T-cell (primary cell): ENCODE measurements at regions not wholly inside any gene's neighbourhood (a gene's known extent, or its start where the extent isn't known, plus 50 kb on each side); places are given as distances from the start of the nearest gene placed in this dataset.

ENCODE experiments used
- ATAC-seq, 4 experiments: fragments of 200-7000 bp in 3 of 4; fragments of 150-1000 bp in 1 of 4; cut with Tn5 transposase; replicated peaks in 1 of 4; 1 replicate in 3 of 4; 2 replicates in 1 of 4; pipeline ENCODE4 v1.10.0; 2021; ENCODE audit warnings: moderate library complexity in 3 of 4, mild to moderate bottlenecking in 2 of 4, moderate number of reproducible peaks in 1 of 4
- CTCF ChIA-PET, 2 donors: fragments of 300-600 bp; sonication (Branson Sonifier 250); formaldehyde crosslinking; loops; one replicate each; lab custom pipeline; 2022; ENCODE audit warnings: antibody characterized with exemption in 2 of 2; lab: Charles Lee
- POLR2A ChIA-PET, 2 donors: fragments of 300-600 bp; sonication (Branson Sonifier 250); formaldehyde crosslinking; loops; one replicate each; lab custom pipeline; 2022; ENCODE audit warnings: antibody characterized with exemption in 2 of 2; lab: Charles Lee
- DNase-seq, 35 experiments: peaks; one replicate each; pipeline versions ENCODE4 v3.0.0 to v3.0.0-alpha.2; 2013 to 2023
- H3K27ac ChIP-seq: one replicate; pipeline ENCODE4 v1.5.1; 2013; ENCODE audit warnings: low read length
- H3K27me3 ChIP-seq, 2 experiments: replicated peaks in 1 of 2; 1 replicate in 1 of 2; 2 replicates in 1 of 2; pipeline versions ENCODE4 v1.6.1 to v1.7.0; 2013; ENCODE audit warnings: low read length in 1 of 2, mixed read lengths in 1 of 2; ENCODE audit not compliant: control insufficient read depth in 2 of 2, insufficient read depth in 2 of 2; ENCODE audit errors: extremely low read depth in 1 of 2
- H3K36me3 ChIP-seq, 2 donors: 1 replicate in 1 of 2; 2 replicates in 1 of 2; pipeline versions ENCODE4 v1.6.1 to v1.7.0; 2013; ENCODE audit warnings: low read length in 1 of 2; ENCODE audit not compliant: control insufficient read depth in 2 of 2, insufficient read depth in 1 of 2; ENCODE audit errors: extremely low read depth in 1 of 2
- H3K4me1 ChIP-seq, 2 experiments: 1 replicate in 1 of 2; 2 replicates in 1 of 2; pipeline versions ENCODE4 v1.6.1 to v1.7.0; 2013; ENCODE audit warnings: low read length in 2 of 2, mixed read lengths in 1 of 2; ENCODE audit not compliant: insufficient read depth in 2 of 2, control insufficient read depth in 1 of 2; ENCODE audit errors: extremely low read depth in 1 of 2
- H3K4me3 ChIP-seq, 2 donors: 1 replicate in 1 of 2; 2 replicates in 1 of 2; pipeline versions ENCODE4 v1.5.1 to v1.7.0; 2013; ENCODE audit warnings: mild to moderate bottlenecking in 2 of 2, low read length in 1 of 2, moderate library complexity in 1 of 2; ENCODE audit not compliant: control insufficient read depth in 1 of 2; ENCODE audit errors: extremely low read depth in 1 of 2
- H3K9me3 ChIP-seq: 2 replicates; pipeline ENCODE4 v1.7.0; 2013
- H3K27ac Mint-ChIP-seq, 2 donors: one replicate each; pipeline ENCODE4 v1.8.0; 2020 to 2021; ENCODE audit warnings: mild to moderate bottlenecking in 2 of 2, mixed read lengths in 2 of 2
- H3K27me3 Mint-ChIP-seq, 2 donors: one replicate each; pipeline ENCODE4 v1.8.0; 2021 to 2022; ENCODE audit warnings: mixed read lengths in 2 of 2
- H3K36me3 Mint-ChIP-seq: one replicate; pipeline ENCODE4 v1.8.0; 2021; ENCODE audit warnings: mixed read lengths
- H3K4me1 Mint-ChIP-seq, 3 donors: one replicate each; pipeline ENCODE4 v1.8.0; 2020 to 2022; ENCODE audit warnings: mixed read lengths in 3 of 3, mild to moderate bottlenecking in 1 of 3
- H3K4me3 Mint-ChIP-seq, 3 donors: one replicate each; pipeline ENCODE4 v1.8.0; 2020 to 2022; ENCODE audit warnings: mild to moderate bottlenecking in 3 of 3, mixed read lengths in 3 of 3, moderate library complexity in 3 of 3
- H3K9me3 Mint-ChIP-seq, 3 donors: one replicate each; pipeline ENCODE4 v1.8.0; 2020 to 2022; ENCODE audit warnings: mixed read lengths in 3 of 3
- WGBS: methylation state at CpG from one replicate; pipeline ENCODE4 v1.1.5; 2013; ENCODE audit warnings: missing lambda C conversion rate; ENCODE audit not compliant: insufficient coverage; 5-methylcytosine and 5-hydroxymethylcytosine counted together

GRCh38 chrX:80181079-80181478 is 166.5 kb downstream of the TBX22 start:
- Mint-ChIP-seq H3K4me1 (no peaks in the 10 kb centered on the region), H3K27me3 (peaks cover 0 to 9% of the 10 kb centered on the region in 2 donors), H3K36me3 (no peaks in the 10 kb centered on the region), H3K27ac (no peak overlapping the region), H3K4me3 (no peak overlapping the region), H3K9me3 (peaks cover 0 to 3% (median 0%) of the 10 kb centered on the region in 3 donors)
- Histone ChIP-seq H3K9me3 (no peaks in the 10 kb centered on the region), H3K4me1 (no peaks in the 10 kb centered on the region), H3K27me3 (no peaks in the 10 kb centered on the region), H3K27ac (no peak overlapping the region), H3K36me3 (no peaks in the 10 kb centered on the region), H3K4me3 (no peak overlapping the region)
- no peak for DNase-seq
- ChIA-PET POLR2A (no interaction called here), CTCF (no interaction called here)
- ATAC-seq, result no peak
- no CpG with 5 or more reads among the region's 1 CpG for WGBS

GRCh38 chrX:80184854-80185253 is 170.3 kb downstream of the TBX22 start:
- no peaks in the 10 kb centered on the region for H3K27me3 ChIP-seq
- H3K27ac ChIP-seq, result no peak overlapping the region
- H3K4me3 ChIP-seq, result no peak overlapping the region
- H3K36me3 Mint-ChIP-seq, result no peaks in the 10 kb centered on the region
- POLR2A ChIA-PET, result no interaction called here
- no CpG with 5 or more reads among the region's 2 CpGs for WGBS
- H3K9me3 ChIP-seq, result no peaks in the 10 kb centered on the region
- no peaks in the 10 kb centered on the region for H3K4me1 ChIP-seq
- H3K9me3 Mint-ChIP-seq, result peaks cover 0 to 4% (median 0%) of the 10 kb centered on the region in 3 donors
- no peak for DNase-seq
- CTCF ChIA-PET, result no interaction called here
- no peaks in the 10 kb centered on the region for H3K36me3 ChIP-seq
- H3K27ac Mint-ChIP-seq, result no peak overlapping the region
- H3K27me3 Mint-ChIP-seq, result peaks cover 0 to 7% of the 10 kb centered on the region in 2 donors
- ATAC-seq, result no peak
- no peaks in the 10 kb centered on the region for H3K4me1 Mint-ChIP-seq
- no peak overlapping the region for H3K4me3 Mint-ChIP-seq

- CTCF ChIA-PET, result no interaction called here
- no peaks in the 10 kb centered on the region for H3K36me3 Mint-ChIP-seq
- no peak overlapping the region for H3K27ac Mint-ChIP-seq
- H3K27ac ChIP-seq, result no peak overlapping the region
- H3K36me3 ChIP-seq, result no peaks in the 10 kb centered on the region
- peaks cover 0 to 8% of the 10 kb centered on the region in 2 donors for H3K27me3 Mint-ChIP-seq
- no peaks in the 10 kb centered on the region for H3K27me3 ChIP-seq
- H3K9me3 Mint-ChIP-seq, result no peaks in the 10 kb centered on the region
- DNase-seq, result no peak
- POLR2A ChIA-PET, result no interaction called here
- no CpG with 5 or more reads among the region's 2 CpGs for WGBS
- H3K4me1 Mint-ChIP-seq, result no peaks in the 10 kb centered on the region
- ATAC-seq, result no peak
- H3K4me3 Mint-ChIP-seq, result no peak overlapping the region
- H3K9me3 ChIP-seq, result no peaks in the 10 kb centered on the region
- H3K4me3 ChIP-seq, result no peak overlapping the region
- H3K4me1 ChIP-seq, result no peaks in the 10 kb centered on the region
These were observed 192.1 kb downstream of the TBX22 start for GRCh38 chrX:80206647-80207046.

GRCh38 chrX:80207327-80207726 is 192.8 kb downstream of the TBX22 start:
- Mint-ChIP-seq H3K9me3 (no peaks in the 10 kb centered on the region), H3K4me1 (no peaks in the 10 kb centered on the region), H3K27me3 (peaks cover 0 to 8% of the 10 kb centered on the region in 2 donors), H3K4me3 (no peak overlapping the region), H3K27ac (no peak overlapping the region), H3K36me3 (no peaks in the 10 kb centered on the region)
- DNase-seq (no peak), ATAC-seq (no peak)
- ChIA-PET CTCF (interaction anchor here in 1 of 2 donors (0.5 kb wide), 1 partner anchor 1450 kb away, joined by 3 read pairs; no protein-coding TSS in a partner anchor), POLR2A (no interaction called here)
- no peak overlapping the region for H3K4me3 ChIP-seq
- no peak overlapping the region for H3K27ac ChIP-seq
- no peaks in the 10 kb centered on the region for H3K27me3 ChIP-seq
- 86% methylated on average over 2 of the region's 6 CpGs for WGBS
- H3K36me3 ChIP-seq, result no peaks in the 10 kb centered on the region
- H3K9me3 ChIP-seq, result no peaks in the 10 kb centered on the region
- no peaks in the 10 kb centered on the region for H3K4me1 ChIP-seq

GRCh38 chrX:80216086-80216485 is 201.5 kb downstream of the TBX22 start:
- Histone ChIP-seq H3K36me3 (no peaks in the 10 kb centered on the region), H3K9me3 (no peaks in the 10 kb centered on the region), H3K4me1 (no peaks in the 10 kb centered on the region), H3K4me3 (no peak overlapping the region), H3K27ac (no peak overlapping the region), H3K27me3 (no peaks in the 10 kb centered on the region)
- DNase-seq (no peak), ATAC-seq (no peak)
- H3K4me3 Mint-ChIP-seq, result no peak overlapping the region
- WGBS, result 57% methylated on average over 2 of the region's 2 CpGs
- H3K27ac Mint-ChIP-seq, result no peak overlapping the region
- H3K36me3 Mint-ChIP-seq, result no peaks in the 10 kb centered on the region
- H3K4me1 Mint-ChIP-seq, result no peaks in the 10 kb centered on the region
- CTCF ChIA-PET, result no interaction called here
- peaks cover 0 to 3% of the 10 kb centered on the region in 2 donors for H3K27me3 Mint-ChIP-seq
- POLR2A ChIA-PET, result no interaction called here
- H3K9me3 Mint-ChIP-seq, result peaks cover 7 to 16% (median 14%) of the 10 kb centered on the region in 3 donors

GRCh38 chrX:80223982-80224579 is 196.2 kb upstream of the TENT5D start:
- peaks cover 0 to 7% (median 5%) of the 10 kb centered on the region in 3 donors for H3K9me3 Mint-ChIP-seq

GRCh38 chrX:80229626-80230025 is 190.6 kb upstream of the TENT5D start:
- ChIA-PET CTCF (no interaction called here), POLR2A (no interaction called here)
- no peaks in the 10 kb centered on the region for H3K36me3 Mint-ChIP-seq
- Histone ChIP-seq H3K4me1 (no peaks in the 10 kb centered on the region), H3K4me3 (no peak overlapping the region), H3K27me3 (no peaks in the 10 kb centered on the region), H3K27ac (no peak overlapping the region), H3K36me3 (no peaks in the 10 kb centered on the region), H3K9me3 (no peaks in the 10 kb centered on the region)
- ATAC-seq, result no peak
- no peak overlapping the region for H3K27ac Mint-ChIP-seq
- no peak for DNase-seq
- peaks cover 0 to 7% of the 10 kb centered on the region in 2 donors for H3K27me3 Mint-ChIP-seq
- H3K9me3 Mint-ChIP-seq, result no peaks in the 10 kb centered on the region
- H3K4me3 Mint-ChIP-seq, result no peak overlapping the region
- no CpG with 5 or more reads among the region's 2 CpGs for WGBS
- no peaks in the 10 kb centered on the region for H3K4me1 Mint-ChIP-seq

More at GRCh38 chrX:80223982-80224579, 196.2 kb upstream of the TENT5D start:
- Histone ChIP-seq H3K4me3 (no peak overlapping the region), H3K27ac (no peak overlapping the region), H3K4me1 (no peaks in the 10 kb centered on the region), H3K9me3 (no peaks in the 10 kb centered on the region), H3K27me3 (no peaks in the 10 kb centered on the region), H3K36me3 (no peaks in the 10 kb centered on the region)
- no peaks in the 10 kb centered on the region for H3K4me1 Mint-ChIP-seq
- DNase-seq (no peak), ATAC-seq (no peak)
- CTCF ChIA-PET, result no interaction called here
- no peak overlapping the region for H3K4me3 Mint-ChIP-seq
- H3K27ac Mint-ChIP-seq, result no peak overlapping the region
- no peaks in the 10 kb centered on the region for H3K36me3 Mint-ChIP-seq
- POLR2A ChIA-PET, result no interaction called here
- no peaks in the 10 kb centered on the region for H3K27me3 Mint-ChIP-seq
